HEK293 (cell line): ENCODE measurements at regions not wholly inside any gene's neighbourhood (a gene's known extent, or its start where the extent isn't known, plus 50 kb on each side); places are given as distances from the start of the nearest gene placed in this dataset.

Experiments
- CTCF ChIA-PET: fragments of 350-600 bp; formaldehyde crosslinking; extraction: SDS; loops from one replicate; lab custom pipeline; 2021; ENCODE audit warnings: antibody characterized with exemption; lab: Yijun Ruan, JAX
- POLR2A ChIA-PET: fragments of 300-600 bp; formaldehyde crosslinking; extraction: SDS; loops from one replicate; lab custom pipeline; 2020; ENCODE audit warnings: antibody characterized with exemption, inconsistent platforms; lab: Yijun Ruan, JAX
- H3K27ac ChIP-seq: fragments of 200-500 bp; sonication (Bioruptor generic); 2 replicates; pipeline ENCODE4 v1.5.1; 2014; ENCODE audit warnings: low read depth, low read length, control low read depth, inconsistent platforms; ENCODE audit errors: extremely low read depth
- H3K36me3 ChIP-seq, 2 experiments: fragments of 200-500 bp in 1 of 2; sonication (Bioruptor generic) in 1 of 2; 1 replicate in 1 of 2; 2 replicates in 1 of 2; pipeline ENCODE4 v1.5.1; 2014 to 2017; ENCODE audit warnings: inconsistent platforms in 2 of 2, low read length in 2 of 2; ENCODE audit not compliant: control insufficient read depth in 2 of 2, insufficient read depth in 1 of 2
- H3K4me1 ChIP-seq: fragments of 200-500 bp; sonication (Bioruptor generic); 2 replicates; pipeline ENCODE4 v1.5.1; 2014; ENCODE audit warnings: mild to moderate bottlenecking, low read length, inconsistent platforms; ENCODE audit not compliant: control insufficient read depth, insufficient read depth
- H3K4me3 ChIP-seq: 2 replicates; pipeline ENCODE4 v1.5.1; 2011; ENCODE audit warnings: low read depth, mild to moderate bottlenecking, control low read depth, low read length, moderate library complexity
- H3K9me3 ChIP-seq: fragments of 200-500 bp; sonication (Bioruptor generic); 2 replicates; pipeline ENCODE4 v1.5.1; 2014; ENCODE audit warnings: low read depth, low read length, inconsistent platforms; ENCODE audit not compliant: control insufficient read depth, insufficient read depth
- BCL11B ChIP-seq: fragments of 450-650 bp; formaldehyde crosslinking; IDR thresholded peaks from 2 replicates; pipeline ENCODE4 v1.5.1; 2016; ENCODE audit warnings: low read depth, missing biosample characterization, missing genetic modification characterization
- KLF16 ChIP-seq: fragments of 450-650 bp; formaldehyde crosslinking; IDR thresholded peaks from 2 replicates; pipeline ENCODE4 v1.5.1; 2017; ENCODE audit warnings: missing biosample characterization, missing genetic modification characterization
- RBAK ChIP-seq: fragments of 450-650 bp; formaldehyde crosslinking; IDR thresholded peaks from 2 replicates; pipeline ENCODE4 v1.5.1; 2016; ENCODE audit warnings: missing biosample characterization, missing genetic modification characterization
- REPIN1 ChIP-seq: fragments of 450-650 bp; formaldehyde crosslinking; IDR thresholded peaks from 2 replicates; pipeline ENCODE4 v1.5.1; 2017; ENCODE audit warnings: missing biosample characterization, missing genetic modification characterization, low read depth
- SP7 ChIP-seq: fragments of 450-650 bp; formaldehyde crosslinking; IDR thresholded peaks from 2 replicates; pipeline ENCODE4 v1.5.1; 2016; ENCODE audit warnings: missing biosample characterization, missing genetic modification characterization
- ZBTB1 ChIP-seq: fragments of 450-650 bp; formaldehyde crosslinking; IDR thresholded peaks from 2 replicates; pipeline ENCODE4 v1.5.1; 2016; ENCODE audit warnings: missing biosample characterization, missing genetic modification characterization
- ZBTB20 ChIP-seq: fragments of 450-650 bp; formaldehyde crosslinking; IDR thresholded peaks from 2 replicates; pipeline ENCODE4 v1.5.1; 2016; ENCODE audit warnings: missing biosample characterization, missing genetic modification characterization
- ZBTB7A ChIP-seq: fragments of 450-650 bp; formaldehyde crosslinking; IDR thresholded peaks from 2 replicates; pipeline ENCODE4 v1.5.1; 2016; ENCODE audit warnings: low read depth, missing biosample characterization, missing genetic modification characterization
- ZNF169 ChIP-seq: fragments of 450-650 bp; formaldehyde crosslinking; IDR thresholded peaks from 2 replicates; pipeline ENCODE4 v1.5.1; 2016; ENCODE audit warnings: missing biosample characterization, missing genetic modification characterization
- ZNF19 ChIP-seq: fragments of 450-650 bp; formaldehyde crosslinking; IDR thresholded peaks from 2 replicates; pipeline ENCODE4; 2016; ENCODE audit warnings: missing biosample characterization, missing genetic modification characterization, low read depth
- ZNF221 ChIP-seq: fragments of 450-650 bp; formaldehyde crosslinking; IDR thresholded peaks from 2 replicates; pipeline ENCODE4 v1.5.1; 2017; ENCODE audit warnings: missing biosample characterization, missing genetic modification characterization, borderline replicate concordance
- ZNF223 ChIP-seq: fragments of 450-650 bp; formaldehyde crosslinking; IDR thresholded peaks from 2 replicates; pipeline ENCODE4 v1.5.1; 2016; ENCODE audit warnings: missing biosample characterization, missing genetic modification characterization
- ZNF23 ChIP-seq: fragments of 450-650 bp; formaldehyde crosslinking; IDR thresholded peaks from 2 replicates; pipeline ENCODE4 v1.5.1; 2016; ENCODE audit warnings: missing biosample characterization, missing genetic modification characterization, borderline replicate concordance
- ZNF324 ChIP-seq: fragments of 450-650 bp; formaldehyde crosslinking; IDR thresholded peaks from 2 replicates; pipeline ENCODE4 v1.5.1; 2016; ENCODE audit warnings: missing biosample characterization, missing genetic modification characterization
- ZNF335 ChIP-seq: fragments of 450-650 bp; formaldehyde crosslinking; conservative IDR thresholded peaks from 2 replicates; pipeline ENCODE4 v1.5.1; 2016; ENCODE audit warnings: missing biosample characterization, missing genetic modification characterization
- ZNF391 ChIP-seq: fragments of 450-650 bp; formaldehyde crosslinking; IDR thresholded peaks from 2 replicates; pipeline ENCODE4 v1.5.1; 2016; ENCODE audit warnings: low read depth, missing biosample characterization, missing genetic modification characterization, borderline replicate concordance
- ZNF423 ChIP-seq: fragments of 450-650 bp; formaldehyde crosslinking; IDR thresholded peaks from 2 replicates; pipeline ENCODE4 v1.5.1; 2016; ENCODE audit warnings: missing biosample characterization, missing genetic modification characterization
- ZNF548 ChIP-seq: fragments of 450-650 bp; formaldehyde crosslinking; IDR thresholded peaks from 2 replicates; pipeline ENCODE4 v1.5.1; 2016; ENCODE audit warnings: missing biosample characterization, missing genetic modification characterization
- ZNF585B ChIP-seq: fragments of 450-650 bp; formaldehyde crosslinking; IDR thresholded peaks from 2 replicates; pipeline ENCODE4 v1.5.1; 2016; ENCODE audit warnings: missing biosample characterization, missing genetic modification characterization
- ZNF629 ChIP-seq: fragments of 450-650 bp; formaldehyde crosslinking; IDR thresholded peaks from 2 replicates; pipeline ENCODE4 v1.5.1; 2017; ENCODE audit warnings: missing biosample characterization, missing genetic modification characterization
- ZNF670 ChIP-seq: fragments of 450-650 bp; formaldehyde crosslinking; IDR thresholded peaks from 2 replicates; pipeline ENCODE4 v1.5.1; 2016; ENCODE audit warnings: missing biosample characterization, missing genetic modification characterization, low read depth
- ZNF707 ChIP-seq: fragments of 450-650 bp; formaldehyde crosslinking; IDR thresholded peaks from 2 replicates; pipeline ENCODE4 v1.5.1; 2016; ENCODE audit warnings: missing biosample characterization, missing genetic modification characterization
- ZNF76 ChIP-seq: fragments of 450-650 bp; formaldehyde crosslinking; IDR thresholded peaks from 2 replicates; pipeline ENCODE4; 2016; ENCODE audit warnings: low read depth, missing biosample characterization, missing genetic modification characterization, borderline replicate concordance
- ZNF776 ChIP-seq: fragments of 450-650 bp; formaldehyde crosslinking; IDR thresholded peaks from 2 replicates; pipeline ENCODE4 v1.5.0; 2017; ENCODE audit warnings: missing biosample characterization, missing genetic modification characterization, borderline replicate concordance
- ZNF777 ChIP-seq: fragments of 450-650 bp; formaldehyde crosslinking; IDR thresholded peaks from 2 replicates; pipeline ENCODE4 v1.5.1; 2017; ENCODE audit warnings: missing biosample characterization, missing genetic modification characterization, borderline replicate concordance
- ZNF791 ChIP-seq: fragments of 450-650 bp; formaldehyde crosslinking; IDR thresholded peaks from 2 replicates; pipeline ENCODE4 v1.5.1; 2016; ENCODE audit warnings: missing biosample characterization, missing genetic modification characterization
- ZSCAN30 ChIP-seq: fragments of 450-650 bp; IDR thresholded peaks from 2 replicates; pipeline ENCODE4 v1.5.1; 2018; ENCODE audit warnings: missing biosample characterization, mild to moderate bottlenecking, missing genetic modification characterization, moderate library complexity
- TF ChIP-seq, protein P1 (sequence below): fragments of 450-650 bp; formaldehyde crosslinking; IDR thresholded peaks from 2 replicates; pipeline ENCODE4 v1.5.1; 2017; ENCODE audit warnings: missing biosample characterization, missing genetic modification characterization
- TF ChIP-seq, protein P2 (sequence below): fragments of 450-650 bp; formaldehyde crosslinking; conservative IDR thresholded peaks from 2 replicates; pipeline ENCODE4 v1.5.1; 2016; ENCODE audit warnings: low read depth, missing biosample characterization, missing genetic modification characterization

DNA sequence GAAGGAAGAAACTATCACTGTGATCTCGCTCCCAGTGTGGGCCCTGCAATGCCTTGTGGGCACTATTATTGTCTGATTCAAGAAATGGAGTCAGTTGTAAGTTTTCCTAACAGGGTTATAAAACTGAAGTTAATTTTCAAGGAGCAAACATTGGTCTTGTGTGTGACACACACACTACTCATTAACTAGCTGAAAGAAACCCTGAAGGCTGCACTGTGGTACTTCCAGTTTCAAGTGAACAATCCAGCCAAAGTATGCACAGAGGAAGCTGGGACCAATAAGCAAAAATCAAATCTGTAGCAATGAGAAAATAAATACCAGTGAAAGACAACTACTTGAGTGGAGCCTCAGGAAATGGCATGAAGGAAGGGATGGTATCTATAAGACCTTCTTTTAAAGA, 506.6 kb upstream of the POT1 start (continued):
- TF ChIP-seq ZNF169 (tag by site-specific recombination), result no peak
- no peak for TF ChIP-seq ZNF707 (tag by site-specific recombination)
- TF ChIP-seq ZNF223 (tag by site-specific recombination), result no peak
- TF ChIP-seq ZNF23 (tag by site-specific recombination), result no peak
- TF ChIP-seq REPIN1, result no peak
- TF ChIP-seq KLF16 (tag by site-specific recombination), result no peak
- TF ChIP-seq ZNF777 (tag by site-specific recombination), result no peak
- TF ChIP-seq ZNF776 (tag by site-specific recombination), result no peak
- no peak for TF ChIP-seq ZNF335 (tag by site-specific recombination)
- TF ChIP-seq ZSCAN30 (tag by site-specific recombination), result no peak

DNA sequence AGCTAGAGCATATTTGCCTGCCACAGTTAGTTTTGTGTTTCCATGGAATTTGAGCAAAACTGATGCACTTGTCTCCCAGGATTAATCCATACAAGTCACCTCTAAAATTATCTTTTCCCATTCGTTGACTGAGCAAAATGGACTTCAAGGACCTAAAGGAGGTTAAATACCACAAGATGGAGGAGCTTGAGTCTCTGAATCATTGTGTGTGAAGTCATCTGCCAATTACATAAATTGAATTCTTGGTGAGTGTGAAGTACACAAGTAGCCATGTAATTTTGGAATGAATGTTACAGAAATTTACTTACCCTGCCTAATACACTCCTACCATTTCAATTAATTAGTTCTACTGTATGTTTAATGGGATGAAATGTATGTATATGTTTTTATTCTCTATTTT, 501.7 kb upstream of the POT1 start:
- no peaks in the 10 kb centered on the region for H3K4me1 ChIP-seq
- H3K4me3 ChIP-seq, result no peak overlapping the region
- CTCF ChIA-PET, result no interaction called here
- POLR2A ChIA-PET, result no interaction called here
- H3K36me3 ChIP-seq, result no peaks in the 10 kb centered on the region
- H3K9me3 ChIP-seq, result no peaks in the 10 kb centered on the region
- no peak for TF ChIP-seq ZNF19 (tag by site-specific recombination)
- TF ChIP-seq ZNF585B (tag by site-specific recombination), result no peak
- no peak for TF ChIP-seq BCL11B (tag by site-specific recombination)
- TF ChIP-seq ZNF221 (tag by site-specific recombination), result no peak
- TF ChIP-seq ZNF76 (tag by site-specific recombination), result no peak
- no peak for TF ChIP-seq ZBTB1
- TF ChIP-seq, all 188 proteins: peak for 0
- no peak overlapping the region for H3K27ac ChIP-seq

DNA sequence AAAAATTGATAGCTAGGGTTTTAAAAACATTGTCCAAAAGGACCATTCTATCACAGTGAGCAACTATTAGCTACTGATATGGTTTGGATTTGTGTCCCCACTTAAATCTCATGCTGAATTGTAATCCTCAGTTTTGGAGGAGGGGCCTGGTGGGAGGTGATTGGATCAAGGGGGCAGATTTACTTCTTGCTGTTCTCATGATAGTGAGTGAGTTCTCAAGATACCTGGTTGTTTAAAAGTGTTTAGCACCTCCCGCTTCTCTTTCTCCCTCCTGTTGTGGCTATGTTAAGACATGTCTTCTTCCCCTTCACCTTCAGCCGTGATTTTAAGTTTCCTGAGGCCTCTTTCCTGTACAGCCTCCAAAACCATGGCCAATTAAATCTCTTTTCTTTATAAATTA, 500.4 kb upstream of the POT1 start:
- Histone ChIP-seq H3K4me1 (no peaks in the 10 kb centered on the region), H3K36me3 (no peaks in the 10 kb centered on the region), H3K27ac (no peak overlapping the region), H3K9me3 (no peaks in the 10 kb centered on the region), H3K4me3 (no peak overlapping the region)
- POLR2A ChIA-PET, result no interaction called here
- CTCF ChIA-PET, result no interaction called here
- TF ChIP-seq RBAK (tag by site-specific recombination), result no peak

DNA sequence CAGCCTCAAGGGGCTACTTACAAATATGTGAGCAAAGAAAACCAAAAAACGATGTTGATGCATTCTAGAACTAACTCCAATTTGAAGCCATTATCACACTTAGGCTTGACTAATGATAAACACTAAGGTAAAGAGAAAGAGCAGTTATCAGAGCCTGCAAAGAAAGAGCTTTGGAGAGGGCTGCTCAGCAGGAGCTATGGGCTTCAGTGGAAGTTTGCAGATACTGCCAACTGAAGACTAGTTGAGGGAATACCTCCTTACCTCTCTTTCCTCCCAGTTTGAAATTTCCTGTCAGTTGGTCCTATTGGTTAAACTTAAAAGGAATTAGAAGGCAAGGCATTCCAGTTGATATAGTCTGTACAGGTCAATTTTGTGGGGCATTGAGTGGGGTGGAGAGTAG, 498.1 kb upstream of the POT1 start:
- no peak overlapping the region for H3K27ac ChIP-seq
- H3K4me1 ChIP-seq, result no peaks in the 10 kb centered on the region
- POLR2A ChIA-PET, result no interaction called here
- CTCF ChIA-PET, result interaction anchor here (0.6 kb wide), 1 partner anchor 44 kb away, joined by 3 read pairs; no protein-coding TSS in a partner anchor
- H3K9me3 ChIP-seq, result no peaks in the 10 kb centered on the region
- no peak overlapping the region for H3K4me3 ChIP-seq
- no peaks in the 10 kb centered on the region for H3K36me3 ChIP-seq
- TF ChIP-seq ZNF548 (tag by site-specific recombination) (no peak), ZNF791 (tag by site-specific recombination) (no peak), SP7 (no peak), ZNF423 (tag by site-specific recombination) (no peak), ZNF221 (tag by site-specific recombination) (no peak), ZNF324 (tag by site-specific recombination) (no peak), ZBTB20 (no peak), ZNF629 (tag by site-specific recombination) (no peak), ZBTB7A (tag by site-specific recombination) (no peak), ZNF670 (tag by site-specific recombination) (no peak), ZNF391 (tag by site-specific recombination) (no peak)
- TF ChIP-seq, protein P1, sequence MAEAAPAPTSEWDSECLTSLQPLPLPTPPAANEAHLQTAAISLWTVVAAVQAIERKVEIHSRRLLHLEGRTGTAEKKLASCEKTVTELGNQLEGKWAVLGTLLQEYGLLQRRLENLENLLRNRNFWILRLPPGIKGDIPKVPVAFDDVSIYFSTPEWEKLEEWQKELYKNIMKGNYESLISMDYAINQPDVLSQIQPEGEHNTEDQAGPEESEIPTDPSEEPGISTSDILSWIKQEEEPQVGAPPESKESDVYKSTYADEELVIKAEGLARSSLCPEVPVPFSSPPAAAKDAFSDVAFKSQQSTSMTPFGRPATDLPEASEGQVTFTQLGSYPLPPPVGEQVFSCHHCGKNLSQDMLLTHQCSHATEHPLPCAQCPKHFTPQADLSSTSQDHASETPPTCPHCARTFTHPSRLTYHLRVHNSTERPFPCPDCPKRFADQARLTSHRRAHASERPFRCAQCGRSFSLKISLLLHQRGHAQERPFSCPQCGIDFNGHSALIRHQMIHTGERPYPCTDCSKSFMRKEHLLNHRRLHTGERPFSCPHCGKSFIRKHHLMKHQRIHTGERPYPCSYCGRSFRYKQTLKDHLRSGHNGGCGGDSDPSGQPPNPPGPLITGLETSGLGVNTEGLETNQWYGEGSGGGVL (tag by site-specific recombination), result no peak
- TF ChIP-seq, protein P2, sequence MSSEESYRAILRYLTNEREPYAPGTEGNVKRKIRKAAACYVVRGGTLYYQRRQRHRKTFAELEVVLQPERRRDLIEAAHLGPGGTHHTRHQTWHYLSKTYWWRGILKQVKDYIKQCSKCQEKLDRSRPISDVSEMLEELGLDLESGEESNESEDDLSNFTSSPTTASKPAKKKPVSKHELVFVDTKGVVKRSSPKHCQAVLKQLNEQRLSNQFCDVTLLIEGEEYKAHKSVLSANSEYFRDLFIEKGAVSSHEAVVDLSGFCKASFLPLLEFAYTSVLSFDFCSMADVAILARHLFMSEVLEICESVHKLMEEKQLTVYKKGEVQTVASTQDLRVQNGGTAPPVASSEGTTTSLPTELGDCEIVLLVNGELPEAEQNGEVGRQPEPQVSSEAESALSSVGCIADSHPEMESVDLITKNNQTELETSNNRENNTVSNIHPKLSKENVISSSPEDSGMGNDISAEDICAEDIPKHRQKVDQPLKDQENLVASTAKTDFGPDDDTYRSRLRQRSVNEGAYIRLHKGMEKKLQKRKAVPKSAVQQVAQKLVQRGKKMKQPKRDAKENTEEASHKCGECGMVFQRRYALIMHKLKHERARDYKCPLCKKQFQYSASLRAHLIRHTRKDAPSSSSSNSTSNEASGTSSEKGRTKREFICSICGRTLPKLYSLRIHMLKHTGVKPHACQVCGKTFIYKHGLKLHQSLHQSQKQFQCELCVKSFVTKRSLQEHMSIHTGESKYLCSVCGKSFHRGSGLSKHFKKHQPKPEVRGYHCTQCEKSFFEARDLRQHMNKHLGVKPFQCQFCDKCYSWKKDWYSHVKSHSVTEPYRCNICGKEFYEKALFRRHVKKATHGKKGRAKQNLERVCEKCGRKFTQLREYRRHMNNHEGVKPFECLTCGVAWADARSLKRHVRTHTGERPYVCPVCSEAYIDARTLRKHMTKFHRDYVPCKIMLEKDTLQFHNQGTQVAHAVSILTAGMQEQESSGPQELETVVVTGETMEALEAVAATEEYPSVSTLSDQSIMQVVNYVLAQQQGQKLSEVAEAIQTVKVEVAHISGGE, result no peak
